CD8-positive, alpha-beta memory T cell (primary cell): ENCODE measurements at regions not wholly inside any gene's neighbourhood (a gene's known extent, or its start where the extent isn't known, plus 50 kb on each side); places are given as distances from the start of the nearest gene placed in this dataset.
A peak's percentile ranks its signal among the peaks of the same experiment; 100 is the strongest.

Experiments
- CTCF ChIA-PET: fragments of 350-600 bp; sonication (Branson Sonifier 250); formaldehyde crosslinking; loops from one replicate; lab custom pipeline; 2021; ENCODE audit warnings: antibody characterized with exemption; lab: Charles Lee
- POLR2A ChIA-PET: fragments of 350-600 bp; sonication (Branson Sonifier 250); formaldehyde crosslinking; loops from one replicate; lab custom pipeline; 2021; ENCODE audit warnings: antibody characterized with exemption; lab: Charles Lee
- DNase-seq, 5 donors: peaks; one replicate each; pipeline versions ENCODE4 v3.0.0 to v3.0.0-alpha.2; 2020 to 2022; ENCODE audit warnings: mixed read lengths in 1 of 5
- H3K27ac ChIP-seq: one replicate; pipeline ENCODE4 v1.7.0; 2013; ENCODE audit warnings: low read depth, mild to moderate bottlenecking, low read length, moderate library complexity
- H3K27me3 ChIP-seq: 2 replicates; pipeline ENCODE4 v1.7.0; 2013; ENCODE audit warnings: low read length, mild to moderate bottlenecking; ENCODE audit not compliant: insufficient read depth, poor library complexity, severe bottlenecking
- H3K36me3 ChIP-seq: 2 replicates; pipeline ENCODE4 v1.7.0; 2013; ENCODE audit warnings: mild to moderate bottlenecking, low read length, moderate library complexity; ENCODE audit not compliant: insufficient read depth
- H3K4me1 ChIP-seq: 2 replicates; pipeline ENCODE4 v1.7.0; 2013; ENCODE audit warnings: mild to moderate bottlenecking, low read length, moderate library complexity; ENCODE audit not compliant: insufficient read depth
- H3K4me3 ChIP-seq: 2 replicates; pipeline ENCODE4 v1.7.0; 2013; ENCODE audit warnings: mild to moderate bottlenecking, low read length
- H3K9me3 ChIP-seq: 2 replicates; pipeline ENCODE4 v1.7.0; 2013; ENCODE audit warnings: mild to moderate bottlenecking, low read length
- H3K27ac Mint-ChIP-seq, 8 donors: one replicate each; pipeline ENCODE4 v1.8.0; 2020 to 2021; ENCODE audit warnings: mixed read lengths in 8 of 8, mild to moderate bottlenecking in 6 of 8, inconsistent platforms in 3 of 8, moderate library complexity in 3 of 8
- H3K27me3 Mint-ChIP-seq, 2 donors: one replicate each; pipeline ENCODE4 v1.8.0; 2020 to 2021; ENCODE audit warnings: mixed read lengths in 2 of 2, mild to moderate bottlenecking in 1 of 2, moderate library complexity in 1 of 2
- H3K36me3 Mint-ChIP-seq, 3 donors: one replicate each; pipeline ENCODE4 v1.8.0; 2020 to 2021; ENCODE audit warnings: mixed read lengths in 3 of 3, inconsistent platforms in 1 of 3, mild to moderate bottlenecking in 1 of 3
- H3K4me1 Mint-ChIP-seq, 3 donors: one replicate each; pipeline ENCODE4 v1.8.0; 2020 to 2021; ENCODE audit warnings: mixed read lengths in 3 of 3, inconsistent platforms in 1 of 3, mild to moderate bottlenecking in 1 of 3
- H3K4me3 Mint-ChIP-seq, 7 donors: one replicate each; pipeline ENCODE4 v1.8.0; 2020 to 2021; ENCODE audit warnings: mixed read lengths in 7 of 7, mild to moderate bottlenecking in 6 of 7, moderate library complexity in 4 of 7, inconsistent platforms in 2 of 7
- H3K9me3 Mint-ChIP-seq, 5 donors: one replicate each; pipeline ENCODE4 v1.8.0; 2020 to 2022; ENCODE audit warnings: mixed read lengths in 5 of 5, mild to moderate bottlenecking in 3 of 5, moderate library complexity in 2 of 5, inconsistent platforms in 1 of 5

DNA sequence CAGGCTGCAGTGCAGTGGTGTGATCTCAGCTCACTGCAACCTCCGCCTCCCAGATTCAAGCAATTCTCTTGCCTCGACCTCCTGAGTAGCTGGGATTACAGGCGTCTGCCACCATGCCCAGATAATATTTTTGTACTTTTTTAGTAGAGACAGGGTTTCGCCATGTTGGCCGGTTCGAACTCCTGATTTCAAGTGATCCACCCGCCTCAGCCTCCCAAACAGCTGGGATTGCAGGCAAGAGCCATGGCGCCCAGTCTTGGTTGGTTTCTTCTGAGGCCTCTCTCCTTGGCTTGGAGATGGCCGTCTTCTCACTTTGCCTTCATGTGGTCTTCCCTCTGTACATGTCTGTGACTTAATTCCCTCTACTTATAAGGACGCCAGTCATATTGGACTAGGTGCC is 254.6 kb downstream of the BUD13 start:
- Mint-ChIP-seq H3K36me3 (peaks cover 0 to 1% (median 0%) of the 10 kb centered on the region in 3 donors), H3K4me1 (no peaks in the 10 kb centered on the region)
- CTCF ChIA-PET, result no interaction called here

DNA sequence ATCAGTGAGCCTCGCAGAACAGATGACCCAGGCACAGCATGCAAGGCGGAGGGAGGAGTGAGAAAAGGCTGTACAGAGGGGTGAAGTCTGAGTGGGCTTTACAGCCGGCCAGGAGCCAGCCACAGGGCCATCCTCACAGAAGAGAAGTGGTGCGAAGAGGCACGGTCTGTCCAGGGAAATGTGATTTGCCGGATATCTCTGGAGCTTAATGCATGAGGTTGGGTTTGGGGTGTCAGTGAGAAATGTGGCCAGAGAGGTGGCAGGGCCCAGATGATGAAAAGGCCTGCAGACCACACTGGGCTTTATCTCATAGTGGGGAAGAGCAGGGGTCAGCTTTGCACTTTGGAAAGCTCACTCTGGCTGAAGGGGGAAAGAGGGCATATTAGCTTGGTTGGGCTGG is 255.2 kb downstream of the BUD13 start:
- Histone ChIP-seq H3K9me3 (no peaks in the 10 kb centered on the region), H3K27ac (no peak overlapping the region), H3K36me3 (no peaks in the 10 kb centered on the region), H3K4me3 (no peak overlapping the region), H3K27me3 (no peaks in the 10 kb centered on the region), H3K4me1 (no peaks in the 10 kb centered on the region)
- no peak for DNase-seq
- no peaks in the 10 kb centered on the region for H3K4me1 Mint-ChIP-seq
- POLR2A ChIA-PET, result no interaction called here
- H3K27me3 Mint-ChIP-seq, result peaks cover 18 to 45% of the 10 kb centered on the region in 2 donors
- CTCF ChIA-PET, result no interaction called here
- H3K36me3 Mint-ChIP-seq, result peaks cover 0 to 1% (median 0%) of the 10 kb centered on the region in 3 donors
- no peak overlapping the region for H3K27ac Mint-ChIP-seq
- H3K4me3 Mint-ChIP-seq, result no peak overlapping the region
- peaks cover 0 to 5% (median 0%) of the 10 kb centered on the region in 5 donors for H3K9me3 Mint-ChIP-seq

More for the DNA sequence above, 254.6 kb downstream of the BUD13 start:
- Histone ChIP-seq H3K9me3 (no peaks in the 10 kb centered on the region), H3K27ac (no peak overlapping the region), H3K4me3 (no peak overlapping the region), H3K4me1 (no peaks in the 10 kb centered on the region), H3K27me3 (no peaks in the 10 kb centered on the region), H3K36me3 (no peaks in the 10 kb centered on the region)
- DNase-seq, result no peak
- H3K27me3 Mint-ChIP-seq, result peaks cover 18 to 39% of the 10 kb centered on the region in 2 donors
- H3K9me3 Mint-ChIP-seq, result peaks cover 0 to 5% (median 0%) of the 10 kb centered on the region in 5 donors
- POLR2A ChIA-PET, result no interaction called here
- H3K27ac Mint-ChIP-seq, result no peak overlapping the region
- no peak overlapping the region for H3K4me3 Mint-ChIP-seq

GRCh38 chr11:116517077-116517476 is 255.7 kb downstream of the BUD13 start:
- no peaks in the 10 kb centered on the region for H3K4me1 Mint-ChIP-seq
- Histone ChIP-seq H3K4me3 (no peak overlapping the region), H3K9me3 (no peaks in the 10 kb centered on the region), H3K36me3 (no peaks in the 10 kb centered on the region), H3K4me1 (no peaks in the 10 kb centered on the region), H3K27ac (no peak overlapping the region), H3K27me3 (no peaks in the 10 kb centered on the region)
- no peak for DNase-seq
- H3K4me3 Mint-ChIP-seq, result no peak overlapping the region
- H3K27me3 Mint-ChIP-seq, result peaks cover 18 to 45% of the 10 kb centered on the region in 2 donors
- no peak overlapping the region for H3K27ac Mint-ChIP-seq
- ChIA-PET CTCF (no interaction called here), POLR2A (no interaction called here)
- H3K36me3 Mint-ChIP-seq, result peaks cover 0 to 1% (median 0%) of the 10 kb centered on the region in 3 donors
- peaks cover 0 to 3% (median 0%) of the 10 kb centered on the region in 5 donors for H3K9me3 Mint-ChIP-seq

DNA sequence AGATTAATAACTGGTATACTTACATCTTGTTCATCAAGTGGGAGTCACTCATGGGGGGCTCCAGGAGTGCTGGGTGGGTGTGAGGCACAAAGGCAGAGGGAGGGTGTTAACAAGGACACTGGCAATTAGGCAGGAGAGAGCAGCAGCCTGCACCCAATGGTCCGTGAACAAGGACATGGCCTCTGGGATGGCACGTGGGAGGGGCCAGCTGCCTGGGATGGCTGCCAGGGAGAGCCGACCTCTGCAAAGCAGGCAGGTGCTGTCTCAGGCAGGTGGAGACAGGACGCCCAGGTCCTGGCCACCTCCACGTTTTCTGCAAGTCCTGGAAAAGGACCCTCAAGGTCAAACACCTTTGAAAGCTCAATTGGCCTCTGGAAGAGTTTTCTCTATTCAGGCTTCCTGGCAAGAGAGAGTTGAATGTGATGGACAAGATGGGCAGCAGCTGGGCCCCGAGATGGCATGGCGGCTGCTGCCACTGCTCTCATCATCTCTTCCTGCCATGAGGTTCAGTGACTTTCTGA is 257.1 kb downstream of the BUD13 start:
- Histone ChIP-seq H3K4me1 (no peaks in the 10 kb centered on the region), H3K27me3 (no peaks in the 10 kb centered on the region), H3K27ac (no peak overlapping the region), H3K4me3 (no peak overlapping the region), H3K9me3 (no peaks in the 10 kb centered on the region), H3K36me3 (no peaks in the 10 kb centered on the region)
- peaks cover 21 to 45% of the 10 kb centered on the region in 2 donors for H3K27me3 Mint-ChIP-seq
- no peak overlapping the region for H3K27ac Mint-ChIP-seq
- CTCF ChIA-PET, result no interaction called here
- no peaks in the 10 kb centered on the region for H3K4me1 Mint-ChIP-seq
- H3K4me3 Mint-ChIP-seq, result no peak overlapping the region
- H3K36me3 Mint-ChIP-seq, result peaks cover 0 to 1% (median 0%) of the 10 kb centered on the region in 3 donors
- POLR2A ChIA-PET, result no interaction called here
- DNase-seq, result no peak
- peaks cover 0 to 3% (median 0%) of the 10 kb centered on the region in 5 donors for H3K9me3 Mint-ChIP-seq

DNA sequence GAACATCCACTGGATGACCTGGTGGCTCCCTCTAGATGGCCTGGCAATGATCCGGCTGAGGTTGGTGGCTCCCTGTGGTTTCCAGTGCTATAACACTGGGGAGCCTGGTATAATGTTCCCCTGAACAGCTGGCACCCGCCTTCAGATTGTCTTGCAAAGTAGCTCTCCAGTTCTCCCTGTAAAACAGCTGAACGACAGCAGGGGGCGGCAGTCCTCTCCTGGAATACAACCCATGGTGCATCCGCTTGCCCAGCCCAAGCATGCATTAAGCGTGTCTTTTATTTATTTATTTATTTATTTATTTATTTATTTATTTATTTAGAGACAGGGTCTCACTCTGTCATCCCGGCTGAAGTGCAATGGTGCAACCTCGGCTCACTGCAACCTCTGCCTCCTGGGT is 258.9 kb downstream of the BUD13 start:
- Mint-ChIP-seq H3K36me3 (peaks cover 0 to 1% (median 0%) of the 10 kb centered on the region in 3 donors), H3K4me3 (no peak overlapping the region), H3K9me3 (peaks cover 0 to 3% (median 0%) of the 10 kb centered on the region in 5 donors), H3K4me1 (no peaks in the 10 kb centered on the region), H3K27ac (peak overlapping the region in 1 of 8 donors; percentile 55), H3K27me3 (peaks cover 19 to 58% of the 10 kb centered on the region in 2 donors)
- Histone ChIP-seq H3K27me3 (no peaks in the 10 kb centered on the region), H3K27ac (no peak overlapping the region), H3K36me3 (no peaks in the 10 kb centered on the region), H3K4me1 (no peaks in the 10 kb centered on the region), H3K9me3 (no peaks in the 10 kb centered on the region), H3K4me3 (no peak overlapping the region)
- CTCF ChIA-PET, result no interaction called here
- no peak for DNase-seq
- POLR2A ChIA-PET, result no interaction called here

DNA sequence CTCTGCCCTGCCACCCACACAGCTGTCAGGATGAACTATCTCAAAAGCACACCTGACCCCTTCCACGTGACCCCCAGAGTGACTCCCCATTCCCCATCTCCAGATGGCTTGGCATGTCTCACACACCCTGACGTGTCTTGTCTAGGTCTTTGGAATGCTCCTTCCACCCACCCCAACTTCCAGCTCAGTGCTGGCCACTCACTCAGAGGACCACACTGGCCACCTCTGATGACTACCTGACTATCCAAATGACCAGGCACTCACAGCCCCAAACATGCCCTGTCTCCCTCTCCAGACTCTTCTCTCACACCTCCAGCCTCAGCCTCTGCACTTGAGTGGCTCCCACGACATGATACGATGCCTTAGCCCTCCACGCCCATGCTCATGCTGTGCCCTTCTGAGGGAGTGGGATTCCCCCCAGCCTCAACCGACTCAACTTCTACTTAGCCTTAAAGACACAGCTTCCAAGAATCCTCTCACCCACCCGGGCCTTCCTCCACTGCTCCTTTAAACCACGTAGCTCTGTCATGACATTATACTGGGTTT is 259.4 kb downstream of the BUD13 start:
- H3K4me3 Mint-ChIP-seq, result no peak overlapping the region
- no peak overlapping the region for H3K4me3 ChIP-seq
- peaks cover 0 to 1% (median 0%) of the 10 kb centered on the region in 3 donors for H3K36me3 Mint-ChIP-seq
- no peak overlapping the region for H3K27ac ChIP-seq
- H3K9me3 ChIP-seq, result no peaks in the 10 kb centered on the region
- no peaks in the 10 kb centered on the region for H3K4me1 ChIP-seq
- POLR2A ChIA-PET, result no interaction called here
- H3K27ac Mint-ChIP-seq, result peak overlapping the region in 1 of 8 donors; percentile 55
- H3K36me3 ChIP-seq, result no peaks in the 10 kb centered on the region
- H3K4me1 Mint-ChIP-seq, result no peaks in the 10 kb centered on the region
- CTCF ChIA-PET, result no interaction called here
- peaks cover 0 to 3% (median 0%) of the 10 kb centered on the region in 5 donors for H3K9me3 Mint-ChIP-seq
- DNase-seq, result no peak
- H3K27me3 Mint-ChIP-seq, result peaks cover 16 to 58% of the 10 kb centered on the region in 2 donors
- H3K27me3 ChIP-seq, result no peaks in the 10 kb centered on the region

DNA sequence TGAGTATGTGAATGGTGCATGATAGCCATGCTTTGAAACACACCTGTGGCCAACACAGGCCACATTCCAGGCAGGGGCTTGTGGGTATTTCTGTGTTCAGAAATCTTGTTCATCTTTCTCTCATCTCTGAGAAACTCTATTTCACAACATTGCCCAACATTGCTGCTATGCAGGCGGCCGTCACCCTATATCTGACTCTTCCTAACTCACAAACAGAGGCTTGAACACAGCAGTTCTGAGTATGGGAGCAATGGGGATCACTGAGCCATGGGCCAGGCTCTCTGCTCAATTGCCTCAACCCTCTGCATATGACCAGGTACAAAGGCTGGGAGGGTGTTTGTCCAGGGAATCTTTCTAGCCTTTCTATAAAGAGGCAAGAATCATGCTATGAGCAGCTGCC is 259.9 kb downstream of the BUD13 start:
- H3K27ac ChIP-seq, result no peak overlapping the region
- H3K9me3 ChIP-seq, result no peaks in the 10 kb centered on the region
- H3K4me1 Mint-ChIP-seq, result no peaks in the 10 kb centered on the region
- POLR2A ChIA-PET, result no interaction called here
- CTCF ChIA-PET, result no interaction called here
- no peak overlapping the region for H3K4me3 Mint-ChIP-seq
- H3K27me3 Mint-ChIP-seq, result peaks cover 19 to 60% of the 10 kb centered on the region in 2 donors
- H3K9me3 Mint-ChIP-seq, result peaks cover 0 to 3% (median 0%) of the 10 kb centered on the region in 5 donors
- H3K4me1 ChIP-seq, result no peaks in the 10 kb centered on the region
- no peaks in the 10 kb centered on the region for H3K36me3 ChIP-seq
- H3K4me3 ChIP-seq, result no peak overlapping the region
- no peaks in the 10 kb centered on the region for H3K36me3 Mint-ChIP-seq
- H3K27me3 ChIP-seq, result no peaks in the 10 kb centered on the region
- no peak overlapping the region for H3K27ac Mint-ChIP-seq
- DNase-seq, result no peak

DNA sequence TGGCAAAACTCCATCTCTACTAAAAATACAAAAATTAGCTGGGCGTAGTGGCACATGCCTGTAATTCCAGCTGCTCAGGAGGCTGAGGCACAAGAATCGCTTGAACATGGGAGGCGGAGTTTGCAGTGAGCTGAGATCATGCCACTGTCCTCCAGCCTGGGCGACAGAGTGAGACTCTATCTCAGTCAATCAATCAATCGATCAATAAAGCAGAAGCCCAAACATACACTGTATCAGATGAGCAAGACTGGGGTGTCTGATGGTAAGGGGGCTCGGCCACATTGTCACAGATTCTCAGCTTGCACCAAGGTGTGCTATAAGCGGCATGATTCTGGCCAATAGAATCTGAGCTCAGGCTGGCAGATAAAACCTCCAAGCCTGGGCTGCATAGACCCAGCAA is 261.1 kb downstream of the BUD13 start:
- Histone ChIP-seq H3K9me3 (no peaks in the 10 kb centered on the region), H3K36me3 (no peaks in the 10 kb centered on the region), H3K27ac (no peak overlapping the region), H3K4me1 (no peaks in the 10 kb centered on the region), H3K27me3 (no peaks in the 10 kb centered on the region), H3K4me3 (no peak overlapping the region)
- CTCF ChIA-PET, result no interaction called here
- Mint-ChIP-seq H3K27ac (no peak overlapping the region), H3K36me3 (no peaks in the 10 kb centered on the region), H3K4me1 (no peaks in the 10 kb centered on the region), H3K4me3 (no peak overlapping the region), H3K9me3 (no peaks in the 10 kb centered on the region), H3K27me3 (peaks cover 20 to 56% of the 10 kb centered on the region in 2 donors)
- DNase-seq, result no peak
- POLR2A ChIA-PET, result no interaction called here
